PC-9 (cell line): ENCODE measurements at regions not wholly inside any gene's neighbourhood (a gene's known extent, or its start where the extent isn't known, plus 50 kb on each side); places are given as distances from the start of the nearest gene placed in this dataset.

Experiments used
- CTCF ChIP-seq: fragments of 200-600 bp; sonication (generic); conservative IDR thresholded peaks from 2 replicates; pipeline ENCODE4 v1.6.1; 2017; ENCODE audit warnings: mixed run types, antibody characterized with exemption, mild to moderate bottlenecking, moderate library complexity
- EZH2 ChIP-seq: fragments of 200-600 bp; sonication (generic); IDR thresholded peaks from 2 replicates; pipeline ENCODE4 v1.8.0; 2017; ENCODE audit warnings: antibody characterized with exemption, low read depth

GRCh38 chr6:155813548-155813947, 357.9 kb upstream of the NOX3 start:
- TF ChIP-seq EZH2 (no peak), CTCF (no peak)
